ENCODE measurements at regions not wholly inside any gene's neighbourhood (a gene's known extent, or its start where the extent isn't known, plus 50 kb on each side); places are given as distances from the start of the nearest gene placed in this dataset.

DNA sequence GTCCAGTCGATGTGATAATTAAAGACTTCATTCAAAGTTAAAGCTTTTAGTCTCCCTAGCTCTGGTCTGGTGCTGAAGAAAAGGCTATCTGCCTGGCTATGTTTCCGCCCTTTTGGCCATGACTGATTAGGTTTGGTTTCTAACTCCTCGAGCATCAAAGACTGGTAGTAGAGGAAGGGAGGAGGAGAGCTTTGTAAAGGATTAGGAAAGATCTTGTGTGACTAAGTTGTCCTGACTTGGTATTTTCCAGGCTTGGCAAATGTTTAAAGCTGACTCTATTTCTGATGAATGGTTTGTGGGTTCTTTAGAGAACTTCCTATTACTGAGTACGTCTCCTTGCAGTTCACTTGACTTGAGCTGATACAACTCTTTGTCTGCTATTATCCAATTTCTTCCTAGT is 312.9 kb downstream of the GJA1 start (continued):
- TF ChIP-seq, protein P1, sequence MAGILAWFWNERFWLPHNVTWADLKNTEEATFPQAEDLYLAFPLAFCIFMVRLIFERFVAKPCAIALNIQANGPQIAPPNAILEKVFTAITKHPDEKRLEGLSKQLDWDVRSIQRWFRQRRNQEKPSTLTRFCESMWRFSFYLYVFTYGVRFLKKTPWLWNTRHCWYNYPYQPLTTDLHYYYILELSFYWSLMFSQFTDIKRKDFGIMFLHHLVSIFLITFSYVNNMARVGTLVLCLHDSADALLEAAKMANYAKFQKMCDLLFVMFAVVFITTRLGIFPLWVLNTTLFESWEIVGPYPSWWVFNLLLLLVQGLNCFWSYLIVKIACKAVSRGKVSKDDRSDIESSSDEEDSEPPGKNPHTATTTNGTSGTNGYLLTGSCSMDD (CRISPR knock-in tag; IDR thresholded peaks at IDR 0.05) = no peak
- TF ChIP-seq ZNF788 (CRISPR knock-in tag; IDR thresholded peaks at IDR 0.05; ENCODE audit: borderline replicate concordance) = no peak
- no peak for TF ChIP-seq ZNF124 (CRISPR knock-in tag; IDR thresholded peaks at IDR 0.05)
- no peak for TF ChIP-seq HOXA9 (CRISPR knock-in tag; IDR thresholded peaks at IDR 0.05; ENCODE audit: borderline replicate concordance)

DNA sequence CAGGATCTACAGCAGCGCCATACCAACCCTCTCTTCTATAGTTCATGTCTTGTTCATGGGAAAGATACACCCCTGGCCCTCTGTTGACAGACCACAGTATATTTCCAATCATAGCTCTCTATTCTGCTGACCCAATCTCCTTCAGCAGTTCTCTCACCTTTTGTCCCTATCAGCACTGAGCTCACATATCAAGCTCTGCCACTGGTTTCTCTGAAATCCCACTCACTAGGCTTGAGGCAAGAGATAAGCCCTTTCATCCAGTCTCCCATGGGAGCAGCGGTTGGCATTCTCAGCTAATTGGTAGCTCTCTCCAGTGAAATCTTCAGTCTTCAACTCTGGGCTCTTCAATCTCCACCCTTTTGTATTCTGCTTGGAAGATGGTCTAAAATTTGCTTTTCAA is 313.4 kb downstream of the GJA1 start:
- POLR2A ChIA-PET = no interaction called here
- no peaks in the 10 kb centered on the region for H4K20me1 ChIP-seq (ENCODE audit: insufficient read depth, low read length)
- H3K4me1 ChIP-seq (ENCODE audit: insufficient read depth, low read length) = no peaks in the 10 kb centered on the region
- WGBS (ENCODE audit: low lambda C conversion rate) = 0% methylated on average over 2 of the region's 2 CpGs
- no peak overlapping the region for H3K4me3 ChIP-seq (replicated peaks in 1 of 3; ENCODE audit: insufficient read depth in 1 of 3, low read depth in 2 of 3, low read length in 3 of 3)
- no peak overlapping the region for H3K27ac ChIP-seq (ENCODE audit: extremely low read length, insufficient read depth, low read length)
- H2AFZ ChIP-seq (ENCODE audit: low read length) = no peak overlapping the region
- H3K4me2 ChIP-seq (ENCODE audit: low read depth, low read length) = no peak overlapping the region
- DNase-seq (ENCODE audit: low spot score) (no peak), ATAC-seq (no peak), FAIRE-seq (no peak)
- in situ Hi-C loops (cut with HindIII; ENCODE audit: extremely low pct_ligation_motif_present, low pct_unique_long_range_greater_than_20kb) = no loop called here
- H3K79me2 ChIP-seq (ENCODE audit: insufficient read depth, low read length) = no peaks in the 10 kb centered on the region
- no peak overlapping the region for H3K9ac ChIP-seq (ENCODE audit: insufficient read depth, low read depth, low read length)
- no peaks in the 10 kb centered on the region for H3K36me3 ChIP-seq (replicated peaks in 1 of 2; ENCODE audit: control insufficient read depth in 1 of 2, insufficient read depth in 2 of 2, low read length in 2 of 2)
- H3K9me3 ChIP-seq (ENCODE audit: low read length) = no peaks in the 10 kb centered on the region
- no peaks in the 10 kb centered on the region for H3K27me3 ChIP-seq (ENCODE audit: control insufficient read depth in 1 of 2, insufficient read depth in 2 of 2, low read length in 2 of 2)
- intact Hi-C loops (cut with micrococcal nuclease; ENCODE audit: unreplicated experiment) = no loop called here
- CTCF ChIA-PET (ENCODE audit: low intra/inter-chr PET ratio, low total read pairs) = no interaction called here
- no TSS peak for BruUV-seq (replicated peaks)
- TF ChIP-seq ZNF44 (CRISPR knock-in tag; IDR thresholded peaks at IDR 0.05) (no peak), ZBTB4 (CRISPR knock-in tag; IDR thresholded peaks at IDR 0.05; ENCODE audit: borderline replicate concordance) (no peak), ZNF781 (CRISPR knock-in tag; IDR thresholded peaks at IDR 0.05; ENCODE audit: borderline replicate concordance, not compliant biosample characterization) (no peak), ZBTB20 (CRISPR knock-in tag; IDR thresholded peaks at IDR 0.05; ENCODE audit: borderline replicate concordance, low read depth) (no peak), RARA (CRISPR knock-in tag; IDR thresholded peaks at IDR 0.05) (no peak), KMT2A (CRISPR knock-in tag; IDR thresholded peaks at IDR 0.05) (no peak), FUBP1 (CRISPR knock-in tag; IDR thresholded peaks at IDR 0.05; ENCODE audit: borderline replicate concordance) (no peak), IRX3 (CRISPR knock-in tag; IDR thresholded peaks at IDR 0.05; ENCODE audit: borderline replicate concordance, low read depth) (no peak), ARNT2 (CRISPR knock-in tag; IDR thresholded peaks at IDR 0.05; ENCODE audit: low read depth) (no peak)
- TF ChIP-seq, protein P2, sequence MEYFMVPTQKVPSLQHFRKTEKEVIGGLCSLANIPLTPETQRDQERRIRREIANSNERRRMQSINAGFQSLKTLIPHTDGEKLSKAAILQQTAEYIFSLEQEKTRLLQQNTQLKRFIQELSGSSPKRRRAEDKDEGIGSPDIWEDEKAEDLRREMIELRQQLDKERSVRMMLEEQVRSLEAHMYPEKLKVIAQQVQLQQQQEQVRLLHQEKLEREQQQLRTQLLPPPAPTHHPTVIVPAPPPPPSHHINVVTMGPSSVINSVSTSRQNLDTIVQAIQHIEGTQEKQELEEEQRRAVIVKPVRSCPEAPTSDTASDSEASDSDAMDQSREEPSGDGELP (IDR thresholded peaks at IDR 0.05; ENCODE audit: borderline replicate concordance, low read depth) = no peak
